Uterus (tissue), 3 donors: ENCODE measurements at regions not wholly inside any gene's neighbourhood (a gene's known extent, or its start where the extent isn't known, plus 50 kb on each side); places are given as distances from the start of the nearest gene placed in this dataset.

Experiments used
- DNase-seq, 2 donors: peaks; one replicate each; pipeline ENCODE4 v3.0.0-alpha.2; 2019 to 2020
- H3K27ac ChIP-seq, 2 donors: fragments of 200-600 bp; sonication (generic); 1 replicate in 1 of 2; 2 replicates in 1 of 2; pipeline ENCODE4 v1.5.1; 2016 to 2018
- H3K27me3 ChIP-seq, 2 donors: fragments of 200-600 bp; sonication (generic); one replicate each; pipeline ENCODE4 v1.5.1; 2018 to 2019; ENCODE audit warnings: control low read depth in 1 of 2
- H3K36me3 ChIP-seq, 2 donors: fragments of 200-600 bp; sonication (generic); one replicate each; pipeline ENCODE4 v1.5.1; 2019; ENCODE audit warnings: control low read depth in 1 of 2
- H3K4me1 ChIP-seq, 2 donors: fragments of 200-600 bp; sonication (generic); one replicate each; pipeline ENCODE4 v1.5.1; 2018 to 2019; ENCODE audit warnings: control low read depth in 1 of 2
- H3K4me3 ChIP-seq, 2 donors: fragments of 200-600 bp; sonication (generic); 1 replicate in 1 of 2; 2 replicates in 1 of 2; pipeline ENCODE4 v1.5.1; 2018 to 2019; ENCODE audit warnings: mild to moderate bottlenecking in 1 of 2
- H3K9me3 ChIP-seq, 2 donors: fragments of 200-600 bp; sonication (generic); one replicate each; pipeline ENCODE4 v1.5.1; 2019; ENCODE audit warnings: control low read depth in 1 of 2
- POLR2A ChIP-seq, 2 donors: fragments of 450-650 bp; IDR thresholded peaks; one replicate each; pipeline ENCODE4 v1.6.1; 2016; ENCODE audit warnings: antibody characterized with exemption in 2 of 2, mild to moderate bottlenecking in 1 of 2, moderate library complexity in 1 of 2
- intact Hi-C: fragments of 100-400 bp; cut with DNase I; formaldehyde crosslinking; loops from one replicate; pipeline ENCODE4 v1.15.1; 2023; ENCODE audit warnings: low total_unique reads
- TF ChIP-seq, protein P1 (sequence below), 4 experiments: fragments of 200-600 bp in 2 of 4; fragments of 450-650 bp in 2 of 4; sonication (generic) in 2 of 4; IDR thresholded peaks; one replicate each; pipeline ENCODE4 v1.5.1; 2016 to 2019; ENCODE audit warnings: antibody characterized with exemption in 4 of 4, mild to moderate bottlenecking in 2 of 4, moderate library complexity in 1 of 4
- donor health status: DM: yes; HTN: yes; CAD: no.

- Histone ChIP-seq H3K27ac (no peak overlapping the region), H3K36me3 (no peaks in the 10 kb centered on the region), H3K4me1 (no peaks in the 10 kb centered on the region), H3K4me3 (no peak overlapping the region), H3K27me3 (no peaks in the 10 kb centered on the region), H3K9me3 (no peaks in the 10 kb centered on the region)
- no peak for DNase-seq
- no peak for TF ChIP-seq POLR2A (IDR thresholded peaks at IDR 0.05)
- TF ChIP-seq, protein P1, sequence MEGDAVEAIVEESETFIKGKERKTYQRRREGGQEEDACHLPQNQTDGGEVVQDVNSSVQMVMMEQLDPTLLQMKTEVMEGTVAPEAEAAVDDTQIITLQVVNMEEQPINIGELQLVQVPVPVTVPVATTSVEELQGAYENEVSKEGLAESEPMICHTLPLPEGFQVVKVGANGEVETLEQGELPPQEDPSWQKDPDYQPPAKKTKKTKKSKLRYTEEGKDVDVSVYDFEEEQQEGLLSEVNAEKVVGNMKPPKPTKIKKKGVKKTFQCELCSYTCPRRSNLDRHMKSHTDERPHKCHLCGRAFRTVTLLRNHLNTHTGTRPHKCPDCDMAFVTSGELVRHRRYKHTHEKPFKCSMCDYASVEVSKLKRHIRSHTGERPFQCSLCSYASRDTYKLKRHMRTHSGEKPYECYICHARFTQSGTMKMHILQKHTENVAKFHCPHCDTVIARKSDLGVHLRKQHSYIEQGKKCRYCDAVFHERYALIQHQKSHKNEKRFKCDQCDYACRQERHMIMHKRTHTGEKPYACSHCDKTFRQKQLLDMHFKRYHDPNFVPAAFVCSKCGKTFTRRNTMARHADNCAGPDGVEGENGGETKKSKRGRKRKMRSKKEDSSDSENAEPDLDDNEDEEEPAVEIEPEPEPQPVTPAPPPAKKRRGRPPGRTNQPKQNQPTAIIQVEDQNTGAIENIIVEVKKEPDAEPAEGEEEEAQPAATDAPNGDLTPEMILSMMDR (IDR thresholded peaks at IDR 0.05) = no peak
- intact Hi-C loops = no loop called here
These were observed 125.2 kb upstream of the ELAC2 start for GRCh38 chr17:13143001-13143400.

DNA sequence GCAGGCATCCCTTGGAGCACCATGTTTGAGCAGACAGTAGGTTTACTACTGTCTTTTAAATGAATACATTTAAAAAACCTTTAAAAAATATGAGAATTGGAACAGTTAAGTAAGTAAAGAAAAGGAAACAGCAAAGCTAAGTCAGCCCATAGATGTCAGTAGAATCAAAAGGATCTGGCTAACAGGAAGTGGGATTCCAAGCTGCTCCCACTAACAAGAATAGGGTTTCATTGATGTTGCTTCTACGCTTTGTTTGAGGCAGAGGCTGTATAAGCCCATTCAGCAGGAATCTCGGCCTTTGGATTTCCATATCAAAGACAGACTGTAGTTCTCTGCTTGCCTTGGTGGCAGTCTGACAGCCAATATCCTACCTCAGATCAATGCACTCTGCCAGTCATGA, 122.9 kb upstream of the ELAC2 start:
- intact Hi-C loops = no loop called here
- TF ChIP-seq, protein P1 (IDR thresholded peaks at IDR 0.05) = no peak
- no peak for TF ChIP-seq POLR2A (IDR thresholded peaks at IDR 0.05)
- no peaks in the 10 kb centered on the region for H3K36me3 ChIP-seq

GRCh38 chr17:13135506-13135905, 117.7 kb upstream of the ELAC2 start:
- H3K36me3 ChIP-seq = no peaks in the 10 kb centered on the region
- H3K4me1 ChIP-seq = no peaks in the 10 kb centered on the region
- H3K9me3 ChIP-seq = no peaks in the 10 kb centered on the region
- H3K4me3 ChIP-seq = no peak overlapping the region
- DNase-seq = no peak
- no peaks in the 10 kb centered on the region for H3K27me3 ChIP-seq
- TF ChIP-seq, protein P1 (IDR thresholded peaks at IDR 0.05) = no peak
- TF ChIP-seq POLR2A (IDR thresholded peaks at IDR 0.05) = no peak
- intact Hi-C loops = no loop called here
- H3K27ac ChIP-seq = no peak overlapping the region

More for the DNA sequence above, 122.9 kb upstream of the ELAC2 start:
- Histone ChIP-seq H3K9me3 (no peaks in the 10 kb centered on the region), H3K27me3 (no peaks in the 10 kb centered on the region), H3K27ac (no peak overlapping the region), H3K4me3 (no peak overlapping the region), H3K4me1 (no peaks in the 10 kb centered on the region)
- DNase-seq = no peak

DNA sequence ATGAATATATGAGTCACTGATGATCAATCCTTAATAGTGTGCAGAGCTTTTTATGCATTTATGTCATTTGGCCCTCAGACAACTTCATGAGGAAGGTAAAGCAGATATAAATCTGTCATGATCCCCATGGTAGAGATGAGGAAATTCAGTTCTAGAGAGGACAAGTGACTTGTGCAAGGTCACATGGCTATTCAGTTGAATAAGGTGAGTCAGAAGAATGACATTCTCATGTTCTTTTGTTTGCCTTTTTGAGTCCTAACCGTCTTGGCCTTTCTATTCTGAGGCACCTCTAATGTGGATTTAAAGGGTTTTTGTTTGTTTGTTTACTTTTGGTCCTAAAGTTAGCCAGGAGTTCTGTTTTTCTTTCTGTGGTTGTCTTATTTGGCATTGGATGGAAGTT, 116.2 kb upstream of the ELAC2 start:
- Histone ChIP-seq H3K27ac (no peak overlapping the region), H3K4me3 (no peak overlapping the region), H3K27me3 (no peaks in the 10 kb centered on the region), H3K36me3 (no peaks in the 10 kb centered on the region), H3K9me3 (no peaks in the 10 kb centered on the region), H3K4me1 (no peaks in the 10 kb centered on the region)
- DNase-seq = no peak
- TF ChIP-seq, protein P1 (IDR thresholded peaks at IDR 0.05) = no peak
- TF ChIP-seq POLR2A (IDR thresholded peaks at IDR 0.05) = no peak
- intact Hi-C loops = no loop called here

DNA sequence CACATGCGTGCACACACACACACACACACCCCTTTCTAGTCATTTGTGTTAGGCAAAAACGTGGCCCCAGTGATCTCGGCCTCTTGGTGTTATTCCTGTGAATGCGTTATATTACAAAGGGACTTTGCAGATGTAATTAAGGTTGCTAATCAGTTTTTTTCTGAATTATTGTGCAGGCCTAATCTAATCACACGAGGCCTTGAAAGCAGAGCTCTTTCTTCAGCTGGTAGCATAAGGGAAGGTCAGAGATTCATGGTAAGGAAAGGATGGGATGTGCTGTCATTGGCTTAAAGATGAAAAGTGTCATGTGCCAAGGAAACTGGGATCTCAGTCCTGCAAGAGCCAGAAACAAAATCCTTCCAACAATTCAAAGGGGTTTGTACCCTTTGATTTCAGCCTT, 113.4 kb upstream of the ELAC2 start:
- DNase-seq = no peak
- Histone ChIP-seq H3K4me3 (no peak overlapping the region), H3K27me3 (no peaks in the 10 kb centered on the region), H3K27ac (no peak overlapping the region), H3K9me3 (no peaks in the 10 kb centered on the region), H3K4me1 (no peaks in the 10 kb centered on the region), H3K36me3 (no peaks in the 10 kb centered on the region)
- TF ChIP-seq POLR2A (IDR thresholded peaks at IDR 0.05) = no peak
- TF ChIP-seq, protein P1 (IDR thresholded peaks at IDR 0.05) = no peak
- intact Hi-C loops = no loop called here
